LNCAP (cell line): ENCODE measurements at regions not wholly inside any gene's neighbourhood (a gene's known extent, or its start where the extent isn't known, plus 50 kb on each side); places are given as distances from the start of the nearest gene placed in this dataset.

Experiments used
- CTCF ChIP-seq: fragments of 450-650 bp; IDR thresholded peaks from 2 replicates; pipeline ENCODE4 v1.5.1; 2017; ENCODE audit warnings: mild to moderate bottlenecking

GRCh38 chr14:48323665-48324064, 648.3 kb upstream of the MDGA2 start:
- TF ChIP-seq CTCF = no peak

- TF ChIP-seq CTCF = no peak
Observed at GRCh38 chr14:48319823-48320222, 644.4 kb upstream of the MDGA2 start.

GRCh38 chr14:48304729-48305128, 629.3 kb upstream of the MDGA2 start:
- no peak for TF ChIP-seq CTCF

- TF ChIP-seq CTCF = no peak
Observed at GRCh38 chr14:48289701-48290100, 614.3 kb upstream of the MDGA2 start.

- no peak for TF ChIP-seq CTCF
Observed at GRCh38 chr14:48275301-48275700, 599.9 kb upstream of the MDGA2 start.

GRCh38 chr14:48274826-48275225, 599.4 kb upstream of the MDGA2 start:
- TF ChIP-seq CTCF = no peak

GRCh38 chr14:48261436-48261835, 586.0 kb upstream of the MDGA2 start:
- TF ChIP-seq CTCF = no peak

- no peak for TF ChIP-seq CTCF
Observed at GRCh38 chr14:48253020-48253419, 577.6 kb upstream of the MDGA2 start.
